Ovary (tissue), 7 donors: ENCODE measurements at regions not wholly inside any gene's neighbourhood (a gene's known extent, or its start where the extent isn't known, plus 50 kb on each side); places are given as distances from the start of the nearest gene placed in this dataset.

Experiments
- DNase-seq, 5 donors: peaks; one replicate each; pipeline ENCODE4 v3.0.0-alpha.2; 2019 to 2020
- H3K27ac ChIP-seq, 2 donors: fragments of 200-600 bp; one replicate each; pipeline versions ENCODE4 v1.5.1 to v1.8.0; 2019 to 2022
- H3K27me3 ChIP-seq: fragments of 200-600 bp; one replicate; pipeline ENCODE4 v1.8.0; 2022
- H3K36me3 ChIP-seq: fragments of 200-600 bp; sonication (generic); one replicate; pipeline ENCODE4 v1.5.1; 2019
- H3K4me1 ChIP-seq: one replicate; pipeline ENCODE4 v1.8.1; 2013; ENCODE audit warnings: mild to moderate bottlenecking, moderate library complexity; ENCODE audit not compliant: insufficient read depth
- H3K4me3 ChIP-seq: fragments of 200-600 bp; sonication (generic); one replicate; pipeline ENCODE4 v1.5.1; 2017
- H3K9me3 ChIP-seq, 2 donors: fragments of 200-600 bp in 1 of 2; sonication (generic) in 1 of 2; one replicate each; pipeline versions ENCODE4 v1.5.1 to v1.8.1; 2013 to 2019; ENCODE audit warnings: mild to moderate bottlenecking in 1 of 2, moderate library complexity in 1 of 2
- EP300 ChIP-seq: sonication (generic); formaldehyde crosslinking; IDR thresholded peaks from one replicate; pipeline ENCODE4 v1.6.1; 2017; ENCODE audit warnings: antibody characterized with exemption
- POLR2A ChIP-seq: fragments of 450-650 bp; IDR thresholded peaks from one replicate; pipeline ENCODE4 v1.6.1; 2017; ENCODE audit warnings: antibody characterized with exemption, mild to moderate bottlenecking, moderate library complexity
- WGBS, 3 donors: extraction: QIAGEN DNeasy Blood & Tissue Kit in 1 of 3; methylation state at CpG; one replicate each; pipeline versions ENCODE4 v1.1.5 to v1.1.7; 2013 to 2017; 5-methylcytosine and 5-hydroxymethylcytosine counted together
- intact Hi-C, 4 donors: fragments of 100-400 bp; cut with DNase I; formaldehyde crosslinking; loops; one replicate each; pipeline versions ENCODE4 v1.11.0 to v1.15.1; 2022 to 2023
- TF ChIP-seq, protein P1 (sequence below), 3 donors: fragments of 450-650 bp in 2 of 3; fragments of 200-600 bp in 1 of 3; IDR thresholded peaks; one replicate each; pipeline versions ENCODE4 v1.5.1 to v1.8.0; 2016 to 2022; ENCODE audit warnings: antibody characterized with exemption in 3 of 3, mild to moderate bottlenecking in 1 of 3
- donor health status: DM: no; HTN: no; CAD: no; lungs with moderate emphysema.
- donor health status: DM: no; HTN: no; CAD: no.
- donor health status: Bipolar disorder and iron deficiency.
- donor health status: DM: no; HTN: no; CAD: no.
- donor health status: DM: yes; HTN: yes; CAD: no.

DNA sequence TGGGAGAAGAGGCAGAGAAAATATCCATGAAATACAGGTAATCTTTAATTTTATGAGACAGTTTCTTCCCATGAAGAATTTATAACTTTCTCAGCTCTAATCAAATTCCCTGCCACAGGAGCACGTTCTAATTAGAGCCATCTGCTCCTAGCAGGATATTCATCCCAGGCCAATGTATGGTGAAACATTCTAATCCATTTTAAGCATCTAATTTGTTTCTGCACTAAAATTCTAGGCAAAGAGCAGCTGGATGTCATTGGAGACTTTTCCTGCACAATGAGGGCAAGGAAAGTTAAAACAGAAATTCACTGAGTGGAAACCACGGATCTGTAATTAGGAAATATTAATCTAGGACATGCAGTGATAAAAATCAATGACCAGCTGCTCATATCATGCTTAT lies 107.7 kb upstream of the ZFP42 start:
- TF ChIP-seq POLR2A: no peak
- TF ChIP-seq EP300: no peak
- TF ChIP-seq, protein P1, sequence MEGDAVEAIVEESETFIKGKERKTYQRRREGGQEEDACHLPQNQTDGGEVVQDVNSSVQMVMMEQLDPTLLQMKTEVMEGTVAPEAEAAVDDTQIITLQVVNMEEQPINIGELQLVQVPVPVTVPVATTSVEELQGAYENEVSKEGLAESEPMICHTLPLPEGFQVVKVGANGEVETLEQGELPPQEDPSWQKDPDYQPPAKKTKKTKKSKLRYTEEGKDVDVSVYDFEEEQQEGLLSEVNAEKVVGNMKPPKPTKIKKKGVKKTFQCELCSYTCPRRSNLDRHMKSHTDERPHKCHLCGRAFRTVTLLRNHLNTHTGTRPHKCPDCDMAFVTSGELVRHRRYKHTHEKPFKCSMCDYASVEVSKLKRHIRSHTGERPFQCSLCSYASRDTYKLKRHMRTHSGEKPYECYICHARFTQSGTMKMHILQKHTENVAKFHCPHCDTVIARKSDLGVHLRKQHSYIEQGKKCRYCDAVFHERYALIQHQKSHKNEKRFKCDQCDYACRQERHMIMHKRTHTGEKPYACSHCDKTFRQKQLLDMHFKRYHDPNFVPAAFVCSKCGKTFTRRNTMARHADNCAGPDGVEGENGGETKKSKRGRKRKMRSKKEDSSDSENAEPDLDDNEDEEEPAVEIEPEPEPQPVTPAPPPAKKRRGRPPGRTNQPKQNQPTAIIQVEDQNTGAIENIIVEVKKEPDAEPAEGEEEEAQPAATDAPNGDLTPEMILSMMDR (IDR thresholded peaks at IDR 0.05): no peak
- 31 to 41% (median 33%) methylated on average over 2 of the region's 2 CpGs for WGBS, 3 donors
- Histone ChIP-seq H3K9me3 (no peaks in the 10 kb centered on the region), H3K4me1 (no peaks in the 10 kb centered on the region), H3K4me3 (no peak overlapping the region), H3K27ac (no peak overlapping the region), H3K36me3 (no peaks in the 10 kb centered on the region), H3K27me3 (no peaks in the 10 kb centered on the region)
- intact Hi-C loops: no loop called here
- no peak for DNase-seq

DNA sequence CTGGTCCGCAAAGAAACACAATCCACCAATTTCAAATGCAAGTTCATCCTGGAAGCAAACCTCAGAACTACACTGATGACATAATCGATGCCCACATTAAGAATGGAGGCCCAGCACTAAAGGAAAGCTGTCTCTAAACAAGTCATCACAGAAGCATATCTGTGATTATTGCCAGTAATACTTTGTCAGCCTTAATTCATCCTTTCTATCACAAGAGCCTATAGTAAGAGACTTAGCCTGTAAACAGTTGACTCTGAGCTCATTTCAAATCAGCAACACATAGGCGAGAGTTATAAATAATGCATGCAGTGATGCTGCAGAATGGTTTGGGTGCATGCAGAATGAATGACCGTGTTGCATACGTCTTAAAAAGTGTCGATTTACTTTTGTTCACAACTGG lies 105.9 kb upstream of the ZFP42 start:
- no peaks in the 10 kb centered on the region for H3K27me3 ChIP-seq
- H3K36me3 ChIP-seq: no peaks in the 10 kb centered on the region
- no peak overlapping the region for H3K4me3 ChIP-seq
- no peak for TF ChIP-seq EP300
- TF ChIP-seq, protein P1 (IDR thresholded peaks at IDR 0.05): no peak
- no peak for TF ChIP-seq POLR2A
- no peak overlapping the region for H3K27ac ChIP-seq
- H3K4me1 ChIP-seq: no peaks in the 10 kb centered on the region
- H3K9me3 ChIP-seq: no peaks in the 10 kb centered on the region
- no peak for DNase-seq
- intact Hi-C loops: no loop called here
- WGBS, 3 donors: 94 to 95% (median 94%) methylated on average over 6 of the region's 6 CpGs

DNA sequence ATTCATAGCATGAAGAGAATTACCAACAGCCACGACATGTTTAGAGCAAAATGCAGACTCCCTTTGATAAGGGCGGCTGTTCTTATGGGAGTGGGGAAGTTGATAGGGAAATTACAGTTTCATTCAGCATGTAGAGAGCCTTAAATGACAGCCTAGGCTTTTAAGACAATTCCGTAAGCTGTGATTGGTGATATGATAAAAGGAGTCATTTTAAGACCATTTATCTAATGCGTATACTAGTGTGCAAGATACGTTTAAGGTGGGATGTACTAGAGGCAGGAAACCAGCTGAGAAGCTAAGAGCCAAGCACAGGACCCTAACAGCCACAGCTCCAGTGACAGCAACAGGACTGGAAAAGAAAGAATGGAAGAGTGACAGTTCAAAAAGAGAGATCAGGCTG lies 102.2 kb upstream of the ZFP42 start:
- H3K36me3 ChIP-seq: no peaks in the 10 kb centered on the region
- no peak for DNase-seq
- TF ChIP-seq POLR2A (no peak), EP300 (no peak)
- TF ChIP-seq, protein P1 (IDR thresholded peaks at IDR 0.05): no peak
- no peak overlapping the region for H3K4me3 ChIP-seq
- no peaks in the 10 kb centered on the region for H3K27me3 ChIP-seq
- no peaks in the 10 kb centered on the region for H3K9me3 ChIP-seq
- intact Hi-C loops: no loop called here
- H3K4me1 ChIP-seq: no peaks in the 10 kb centered on the region
- WGBS, 3 donors: 63 to 76% (median 63%) methylated on average over 5 of the region's 5 CpGs
- H3K27ac ChIP-seq: no peak overlapping the region

DNA sequence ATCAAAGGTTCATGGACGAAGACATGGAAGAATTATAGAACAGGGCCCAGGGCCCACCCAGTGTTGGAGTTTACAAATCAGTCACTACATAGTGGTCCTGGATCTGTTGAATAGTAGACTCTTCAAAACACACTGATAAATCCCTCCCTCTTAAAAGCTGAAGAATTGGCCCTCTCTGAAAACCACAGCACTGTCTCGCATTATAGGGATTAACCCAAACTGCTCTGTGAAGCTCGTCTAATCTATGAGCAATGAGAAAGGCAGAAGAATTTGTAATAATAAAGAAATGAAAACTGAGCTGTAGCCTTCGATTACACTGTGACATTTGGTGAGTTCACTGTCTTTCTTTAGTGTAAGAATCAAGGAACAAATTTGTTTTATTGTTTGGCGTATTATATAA lies 92.5 kb upstream of the ZFP42 start:
- Histone ChIP-seq H3K4me1 (peaks cover 2% of the 10 kb centered on the region), H3K27me3 (no peaks in the 10 kb centered on the region), H3K4me3 (no peak overlapping the region), H3K9me3 (no peaks in the 10 kb centered on the region), H3K27ac (no peak overlapping the region), H3K36me3 (no peaks in the 10 kb centered on the region)
- DNase-seq: no peak
- TF ChIP-seq POLR2A (no peak), EP300 (no peak)
- TF ChIP-seq, protein P1 (IDR thresholded peaks at IDR 0.05): no peak
- WGBS, 3 donors: 90 to 92% (median 91%) methylated on average over 5 of the region's 5 CpGs
- intact Hi-C loops: no loop called here

DNA sequence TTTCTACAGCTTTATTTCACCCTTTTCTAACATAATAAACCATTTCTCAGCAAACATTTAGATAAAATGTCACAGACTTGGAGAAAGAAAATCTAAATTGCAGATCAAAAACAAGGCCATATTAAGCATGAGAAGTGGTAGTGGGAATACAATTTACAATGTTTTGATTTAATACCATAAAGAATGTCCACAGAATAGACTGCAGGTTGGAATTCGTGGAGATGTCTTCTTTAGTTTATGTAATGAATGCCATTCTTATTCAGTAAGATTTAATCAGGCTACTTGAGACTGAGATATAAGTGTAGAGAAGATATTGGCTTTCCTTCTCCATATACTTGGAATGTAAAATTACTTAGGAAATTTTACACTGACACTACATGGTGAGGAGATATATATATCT lies 91.9 kb upstream of the ZFP42 start:
- Histone ChIP-seq H3K36me3 (no peaks in the 10 kb centered on the region), H3K27ac (no peak overlapping the region), H3K9me3 (no peaks in the 10 kb centered on the region), H3K27me3 (no peaks in the 10 kb centered on the region), H3K4me3 (no peak overlapping the region), H3K4me1 (peaks cover 2% of the 10 kb centered on the region)
- no peak for DNase-seq
- no peak for TF ChIP-seq POLR2A
- TF ChIP-seq EP300: no peak
- TF ChIP-seq, protein P1 (IDR thresholded peaks at IDR 0.05): no peak
- intact Hi-C loops: no loop called here
- 24 to 30% (median 30%) methylated on average over 1 of the region's 1 CpG for WGBS, 3 donors
